Liver (tissue), 3 donors: ENCODE measurements at regions not wholly inside any gene's neighbourhood (a gene's known extent, or its start where the extent isn't known, plus 50 kb on each side); places are given as distances from the start of the nearest gene placed in this dataset.

Experiments
- EGR1 ChIP-seq, 2 donors: IDR thresholded peaks; 2 replicates each; pipeline ENCODE4 v1.6.1; 2016 to 2018; ENCODE audit warnings: antibody characterized with exemption in 2 of 2, low read depth in 2 of 2
- JUND ChIP-seq, 2 donors: IDR thresholded peaks; 2 replicates each; pipeline ENCODE4 v1.6.1; 2016; ENCODE audit warnings: antibody characterized with exemption in 2 of 2
- TF ChIP-seq, protein P1 (sequence below): fragments of 150-350 bp; IDR thresholded peaks from 2 replicates; pipeline ENCODE4 v1.5.1; 2017; ENCODE audit warnings: improper control_type of control experiment, low read depth, low read length; ENCODE audit not compliant: missing input control
- TF ChIP-seq, protein P2 (sequence below): IDR thresholded peaks from 2 replicates; pipeline ENCODE4 v1.6.1; 2016; ENCODE audit warnings: antibody characterized with exemption
- TF ChIP-seq, protein P3 (sequence below): IDR thresholded peaks from 2 replicates; pipeline ENCODE4 v1.6.1; 2016; ENCODE audit warnings: antibody characterized with exemption
- TF ChIP-seq, protein P4 (sequence below): IDR thresholded peaks from 2 replicates; pipeline ENCODE4 v1.6.1; 2016; ENCODE audit warnings: antibody characterized with exemption, mild to moderate bottlenecking
- donor health status: healthy.
- donor health status: healthy.

DNA sequence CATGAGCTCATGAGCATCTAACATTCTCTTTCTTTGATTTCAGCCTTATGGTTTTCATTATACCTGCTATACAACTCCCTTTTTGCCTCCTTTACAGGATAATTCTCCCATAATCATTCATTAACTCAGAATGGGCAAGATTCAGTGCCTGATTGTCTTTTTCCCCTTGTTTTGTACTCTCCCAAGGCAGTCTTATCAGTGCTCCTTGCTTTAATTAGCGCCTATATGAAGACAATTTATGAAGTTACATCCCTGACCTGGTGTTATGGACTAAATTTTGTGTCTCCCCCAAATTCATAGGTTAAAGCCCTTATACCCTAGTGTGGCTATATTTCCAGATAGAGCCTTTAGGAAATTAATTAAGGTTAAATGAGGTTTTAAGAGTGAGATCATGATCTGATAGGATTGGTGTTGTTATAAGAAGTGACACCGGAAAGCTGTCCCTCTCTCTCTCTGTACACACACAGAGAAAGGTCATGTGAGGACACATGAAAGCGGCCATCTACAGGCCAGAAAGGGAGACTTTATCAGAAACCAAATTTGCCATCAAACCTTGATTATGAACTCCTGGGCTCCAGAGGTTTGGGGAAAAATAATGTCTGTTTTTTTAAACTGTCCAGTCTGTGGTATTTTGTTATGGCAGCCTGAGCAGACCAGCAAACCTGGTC, 185.8 kb upstream of the CHODL start:
- no peak for TF ChIP-seq EGR1 (IDR thresholded peaks at IDR 0.05; ENCODE audit: low read depth in 2 of 2)
- TF ChIP-seq, protein P1, sequence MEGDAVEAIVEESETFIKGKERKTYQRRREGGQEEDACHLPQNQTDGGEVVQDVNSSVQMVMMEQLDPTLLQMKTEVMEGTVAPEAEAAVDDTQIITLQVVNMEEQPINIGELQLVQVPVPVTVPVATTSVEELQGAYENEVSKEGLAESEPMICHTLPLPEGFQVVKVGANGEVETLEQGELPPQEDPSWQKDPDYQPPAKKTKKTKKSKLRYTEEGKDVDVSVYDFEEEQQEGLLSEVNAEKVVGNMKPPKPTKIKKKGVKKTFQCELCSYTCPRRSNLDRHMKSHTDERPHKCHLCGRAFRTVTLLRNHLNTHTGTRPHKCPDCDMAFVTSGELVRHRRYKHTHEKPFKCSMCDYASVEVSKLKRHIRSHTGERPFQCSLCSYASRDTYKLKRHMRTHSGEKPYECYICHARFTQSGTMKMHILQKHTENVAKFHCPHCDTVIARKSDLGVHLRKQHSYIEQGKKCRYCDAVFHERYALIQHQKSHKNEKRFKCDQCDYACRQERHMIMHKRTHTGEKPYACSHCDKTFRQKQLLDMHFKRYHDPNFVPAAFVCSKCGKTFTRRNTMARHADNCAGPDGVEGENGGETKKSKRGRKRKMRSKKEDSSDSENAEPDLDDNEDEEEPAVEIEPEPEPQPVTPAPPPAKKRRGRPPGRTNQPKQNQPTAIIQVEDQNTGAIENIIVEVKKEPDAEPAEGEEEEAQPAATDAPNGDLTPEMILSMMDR, result no peak
- TF ChIP-seq, protein P2, sequence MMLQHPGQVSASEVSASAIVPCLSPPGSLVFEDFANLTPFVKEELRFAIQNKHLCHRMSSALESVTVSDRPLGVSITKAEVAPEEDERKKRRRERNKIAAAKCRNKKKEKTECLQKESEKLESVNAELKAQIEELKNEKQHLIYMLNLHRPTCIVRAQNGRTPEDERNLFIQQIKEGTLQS, result no peak
- TF ChIP-seq, protein P3, sequence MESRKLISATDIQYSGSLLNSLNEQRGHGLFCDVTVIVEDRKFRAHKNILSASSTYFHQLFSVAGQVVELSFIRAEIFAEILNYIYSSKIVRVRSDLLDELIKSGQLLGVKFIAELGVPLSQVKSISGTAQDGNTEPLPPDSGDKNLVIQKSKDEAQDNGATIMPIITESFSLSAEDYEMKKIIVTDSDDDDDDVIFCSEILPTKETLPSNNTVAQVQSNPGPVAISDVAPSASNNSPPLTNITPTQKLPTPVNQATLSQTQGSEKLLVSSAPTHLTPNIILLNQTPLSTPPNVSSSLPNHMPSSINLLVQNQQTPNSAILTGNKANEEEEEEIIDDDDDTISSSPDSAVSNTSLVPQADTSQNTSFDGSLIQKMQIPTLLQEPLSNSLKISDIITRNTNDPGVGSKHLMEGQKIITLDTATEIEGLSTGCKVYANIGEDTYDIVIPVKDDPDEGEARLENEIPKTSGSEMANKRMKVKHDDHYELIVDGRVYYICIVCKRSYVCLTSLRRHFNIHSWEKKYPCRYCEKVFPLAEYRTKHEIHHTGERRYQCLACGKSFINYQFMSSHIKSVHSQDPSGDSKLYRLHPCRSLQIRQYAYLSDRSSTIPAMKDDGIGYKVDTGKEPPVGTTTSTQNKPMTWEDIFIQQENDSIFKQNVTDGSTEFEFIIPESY, result no peak
- TF ChIP-seq JUND (IDR thresholded peaks at IDR 0.05), result no peak
- TF ChIP-seq, protein P4, sequence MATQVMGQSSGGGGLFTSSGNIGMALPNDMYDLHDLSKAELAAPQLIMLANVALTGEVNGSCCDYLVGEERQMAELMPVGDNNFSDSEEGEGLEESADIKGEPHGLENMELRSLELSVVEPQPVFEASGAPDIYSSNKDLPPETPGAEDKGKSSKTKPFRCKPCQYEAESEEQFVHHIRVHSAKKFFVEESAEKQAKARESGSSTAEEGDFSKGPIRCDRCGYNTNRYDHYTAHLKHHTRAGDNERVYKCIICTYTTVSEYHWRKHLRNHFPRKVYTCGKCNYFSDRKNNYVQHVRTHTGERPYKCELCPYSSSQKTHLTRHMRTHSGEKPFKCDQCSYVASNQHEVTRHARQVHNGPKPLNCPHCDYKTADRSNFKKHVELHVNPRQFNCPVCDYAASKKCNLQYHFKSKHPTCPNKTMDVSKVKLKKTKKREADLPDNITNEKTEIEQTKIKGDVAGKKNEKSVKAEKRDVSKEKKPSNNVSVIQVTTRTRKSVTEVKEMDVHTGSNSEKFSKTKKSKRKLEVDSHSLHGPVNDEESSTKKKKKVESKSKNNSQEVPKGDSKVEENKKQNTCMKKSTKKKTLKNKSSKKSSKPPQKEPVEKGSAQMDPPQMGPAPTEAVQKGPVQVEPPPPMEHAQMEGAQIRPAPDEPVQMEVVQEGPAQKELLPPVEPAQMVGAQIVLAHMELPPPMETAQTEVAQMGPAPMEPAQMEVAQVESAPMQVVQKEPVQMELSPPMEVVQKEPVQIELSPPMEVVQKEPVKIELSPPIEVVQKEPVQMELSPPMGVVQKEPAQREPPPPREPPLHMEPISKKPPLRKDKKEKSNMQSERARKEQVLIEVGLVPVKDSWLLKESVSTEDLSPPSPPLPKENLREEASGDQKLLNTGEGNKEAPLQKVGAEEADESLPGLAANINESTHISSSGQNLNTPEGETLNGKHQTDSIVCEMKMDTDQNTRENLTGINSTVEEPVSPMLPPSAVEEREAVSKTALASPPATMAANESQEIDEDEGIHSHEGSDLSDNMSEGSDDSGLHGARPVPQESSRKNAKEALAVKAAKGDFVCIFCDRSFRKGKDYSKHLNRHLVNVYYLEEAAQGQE, result no peak
